HG03159 (cell line): ENCODE measurements at regions not wholly inside any gene's neighbourhood (a gene's known extent, or its start where the extent isn't known, plus 50 kb on each side); places are given as distances from the start of the nearest gene placed in this dataset.

Source experiments
- ATAC-seq: cut with Tn5 transposase; IDR thresholded peaks from one replicate; pipeline ENCODE4 v1.9.1; 2021; ENCODE audit warnings: mild to moderate bottlenecking, moderate library complexity; ENCODE audit not compliant: unreplicated experiment

- ATAC-seq, result no peak
Observed at GRCh38 chrX:20397587-20397986, 130.9 kb upstream of the RPS6KA3 start.

GRCh38 chrX:20394451-20394850 is 127.7 kb upstream of the RPS6KA3 start:
- no peak for ATAC-seq

GRCh38 chrX:20393944-20394343 is 127.2 kb upstream of the RPS6KA3 start:
- no peak for ATAC-seq

- no peak for ATAC-seq
Observed at GRCh38 chrX:20388594-20388993, 121.9 kb upstream of the RPS6KA3 start.

GRCh38 chrX:20383477-20383876 is 116.8 kb upstream of the RPS6KA3 start:
- no peak for ATAC-seq

- no peak for ATAC-seq
Observed at GRCh38 chrX:20382518-20383297, 116.0 kb upstream of the RPS6KA3 start.

GRCh38 chrX:20382082-20382481 is 115.4 kb upstream of the RPS6KA3 start:
- no peak for ATAC-seq

GRCh38 chrX:20378233-20378920 is 111.7 kb upstream of the RPS6KA3 start:
- peak; percentile 59 for ATAC-seq

- peak; percentile 41 for ATAC-seq
Observed at GRCh38 chrX:20374900-20375438, 108.3 kb upstream of the RPS6KA3 start.

- ATAC-seq, result no peak
Observed at GRCh38 chrX:20374450-20374849, 107.7 kb upstream of the RPS6KA3 start.

- no peak for ATAC-seq
Observed at GRCh38 chrX:20373063-20373462, 106.4 kb upstream of the RPS6KA3 start.

GRCh38 chrX:20372533-20372932 is 105.8 kb upstream of the RPS6KA3 start:
- ATAC-seq, result no peak

GRCh38 chrX:20369468-20369867 is 102.8 kb upstream of the RPS6KA3 start:
- no peak for ATAC-seq

- no peak for ATAC-seq
Observed at GRCh38 chrX:20364238-20364637, 97.5 kb upstream of the RPS6KA3 start.

GRCh38 chrX:20363275-20363674 is 96.6 kb upstream of the RPS6KA3 start:
- no peak for ATAC-seq

GRCh38 chrX:20362268-20363267 is 95.9 kb upstream of the RPS6KA3 start:
- no peak for ATAC-seq

GRCh38 chrX:20361890-20362262 is 95.2 kb upstream of the RPS6KA3 start:
- ATAC-seq, result no peak

GRCh38 chrX:20361081-20361889 is 94.6 kb upstream of the RPS6KA3 start:
- no peak for ATAC-seq

- ATAC-seq, result no peak
Observed at GRCh38 chrX:20355187-20355586, 88.5 kb upstream of the RPS6KA3 start.

- ATAC-seq, result no peak
Observed at GRCh38 chrX:20354505-20354904, 87.8 kb upstream of the RPS6KA3 start.
